ENCODE measurements at regions not wholly inside any gene's neighbourhood (a gene's known extent, or its start where the extent isn't known, plus 50 kb on each side); places are given as distances from the start of the nearest gene placed in this dataset.
A peak's percentile ranks its signal among the peaks of the same experiment; 100 is the strongest.
"Not testable (repeated sequence)": the region's sequence is repeated elsewhere in the genome, so short reads cannot be mapped to it uniquely, and the experiment has no call there.

- no peak for DNase-seq
- intact Hi-C loops (cut with micrococcal nuclease) = no loop called here
- H3K36me3 ChIP-seq (ENCODE audit: insufficient read depth, low read length) = no peaks in the 10 kb centered on the region
Observed at GRCh38 chr9:3740690-3741419, 215.1 kb upstream of the RFX3 start.

GRCh38 chr9:3736161-3736560 lies 210.4 kb upstream of the RFX3 start:
- no peaks in the 10 kb centered on the region for H3K27me3 Mint-ChIP-seq
- H3K9me3 Mint-ChIP-seq = no peaks in the 10 kb centered on the region
- no peak overlapping the region for H3K4me3 Mint-ChIP-seq
- ChIA-PET CTCF (ENCODE audit: partially characterized antibody) (no interaction called here), POLR2A (ENCODE audit: partially characterized antibody) (no interaction called here)
- no peaks in the 10 kb centered on the region for H3K9me3 ChIP-seq (ENCODE audit: control insufficient read depth in 1 of 2, low read length in 2 of 2)
- no peaks in the 10 kb centered on the region for H3K36me3 ChIP-seq (ENCODE audit: insufficient read depth, low read length)
- H3K4me1 Mint-ChIP-seq = peaks cover 5 to 7% (median 6%) of the 10 kb centered on the region in 4 donors
- H3K4me1 ChIP-seq (ENCODE audit: insufficient read depth, low read length) = no peaks in the 10 kb centered on the region
- DNase-seq = no peak
- no peaks in the 10 kb centered on the region for H3K27me3 ChIP-seq (ENCODE audit: insufficient read depth, low read length)
- H3K4me3 ChIP-seq (ENCODE audit: low read length in 2 of 2) = no peak overlapping the region
- no peak overlapping the region for H3K27ac Mint-ChIP-seq
- H3K27ac ChIP-seq (ENCODE audit: low read depth, low read length) = no peak overlapping the region
- intact Hi-C loops (cut with micrococcal nuclease) = loop anchor here (10.0 kb wide), 1 partner anchor 909 kb away; no protein-coding TSS in a partner anchor
- no peaks in the 10 kb centered on the region for H3K36me3 Mint-ChIP-seq

More at GRCh38 chr9:3740690-3741419, 215.1 kb upstream of the RFX3 start:
- no peaks in the 10 kb centered on the region for H3K9me3 Mint-ChIP-seq
- no peaks in the 10 kb centered on the region for H3K36me3 Mint-ChIP-seq
- Histone ChIP-seq H3K9me3 (ENCODE audit: control insufficient read depth in 1 of 2, low read length in 2 of 2) (no peaks in the 10 kb centered on the region), H3K4me1 (ENCODE audit: insufficient read depth, low read length) (no peaks in the 10 kb centered on the region), H3K27ac (ENCODE audit: low read depth, low read length) (no peak overlapping the region), H3K4me3 (ENCODE audit: low read length in 2 of 2) (no peak overlapping the region), H3K27me3 (ENCODE audit: insufficient read depth, low read length) (no peaks in the 10 kb centered on the region)
- ChIA-PET CTCF (ENCODE audit: partially characterized antibody) (no interaction called here), POLR2A (ENCODE audit: partially characterized antibody) (no interaction called here)
- no peak overlapping the region for H3K4me3 Mint-ChIP-seq
- peaks cover 0 to 6% of the 10 kb centered on the region in 2 donors for H3K27me3 Mint-ChIP-seq
- H3K4me1 Mint-ChIP-seq = no peaks in the 10 kb centered on the region
- no peak overlapping the region for H3K27ac Mint-ChIP-seq

- Histone ChIP-seq H3K4me1 (ENCODE audit: insufficient read depth, low read length) (peaks cover 8% of the 10 kb centered on the region), H3K4me3 (ENCODE audit: low read length in 2 of 2) (no peak overlapping the region), H3K36me3 (ENCODE audit: insufficient read depth, low read length) (no peaks in the 10 kb centered on the region), H3K9me3 (ENCODE audit: control insufficient read depth in 1 of 2, low read length in 2 of 2) (no peaks in the 10 kb centered on the region), H3K27ac (ENCODE audit: low read depth, low read length) (no peak overlapping the region), H3K27me3 (ENCODE audit: insufficient read depth, low read length) (no peaks in the 10 kb centered on the region)
- Mint-ChIP-seq H3K27ac (no peak overlapping the region), H3K36me3 (no peaks in the 10 kb centered on the region), H3K4me3 (no peak overlapping the region), H3K4me1 (peaks cover 5 to 12% (median 11%) of the 10 kb centered on the region in 4 donors), H3K27me3 (no peaks in the 10 kb centered on the region), H3K9me3 (no peaks in the 10 kb centered on the region)
- intact Hi-C loops (cut with micrococcal nuclease) = loop anchor here (10.0 kb wide), 1 partner anchor 910 kb away; no protein-coding TSS in a partner anchor
- DNase-seq = no peak
- ChIA-PET POLR2A (ENCODE audit: partially characterized antibody) (no interaction called here), CTCF (ENCODE audit: partially characterized antibody) (interaction anchor here (1.5 kb wide), 1 partner anchor 268 kb away, joined by 3 read pairs; no protein-coding TSS in a partner anchor)
Observed at GRCh38 chr9:3735251-3735650, 209.4 kb upstream of the RFX3 start.

GRCh38 chr9:3733527-3734262 lies 207.9 kb upstream of the RFX3 start:
- POLR2A ChIA-PET (ENCODE audit: partially characterized antibody) = interaction anchor here (1.1 kb wide), 1 partner anchor 207 kb away, joined by 5 read pairs; no protein-coding TSS in a partner anchor
- H3K36me3 Mint-ChIP-seq; H3K27ac ChIP-seq (ENCODE audit: low read depth, low read length); H3K9me3 Mint-ChIP-seq; H3K27ac Mint-ChIP-seq; H3K4me3 ChIP-seq (ENCODE audit: low read length in 2 of 2); DNase-seq; H3K27me3 Mint-ChIP-seq; H3K27me3 ChIP-seq (ENCODE audit: insufficient read depth, low read length); H3K4me3 Mint-ChIP-seq; H3K36me3 ChIP-seq (ENCODE audit: insufficient read depth, low read length); H3K9me3 ChIP-seq (ENCODE audit: control insufficient read depth in 1 of 2, low read length in 2 of 2): not testable (repeated sequence)
- peaks cover 10% of the 10 kb centered on the region for H3K4me1 ChIP-seq (ENCODE audit: insufficient read depth, low read length)
- CTCF ChIA-PET (ENCODE audit: partially characterized antibody) = interaction anchor here (1.2 to 1.5 kb wide), 2 partner anchors 8 to 266 kb away, joined by 3 read pairs; no protein-coding TSS in a partner anchor
- intact Hi-C loops (cut with micrococcal nuclease) = loop anchor here (2.0 to 10.0 kb wide), 6 partner anchors 206 to 911 kb away; partner anchors contain the start of gene RFX3
- peaks cover 5 to 13% (median 12%) of the 10 kb centered on the region in 4 donors for H3K4me1 Mint-ChIP-seq

GRCh38 chr9:3733039-3733408 lies 207.2 kb upstream of the RFX3 start:
- H3K4me3 Mint-ChIP-seq = no peak overlapping the region
- H3K9me3 Mint-ChIP-seq = no peaks in the 10 kb centered on the region
- ChIA-PET CTCF (ENCODE audit: partially characterized antibody) (interaction anchor here (1.2 to 1.7 kb wide), 2 partner anchors 9 to 604 kb away, joined by 3 to 4 read pairs; no protein-coding TSS in a partner anchor), POLR2A (ENCODE audit: partially characterized antibody) (interaction anchor here (1.1 kb wide), 1 partner anchor 206 kb away, joined by 5 read pairs; no protein-coding TSS in a partner anchor)
- no peak overlapping the region for H3K4me3 ChIP-seq (ENCODE audit: low read length in 2 of 2)
- H3K27me3 ChIP-seq (ENCODE audit: insufficient read depth, low read length) = no peaks in the 10 kb centered on the region
- H3K4me1 Mint-ChIP-seq = peaks cover 5 to 13% (median 12%) of the 10 kb centered on the region in 4 donors
- no peak for DNase-seq
- H3K36me3 Mint-ChIP-seq = no peaks in the 10 kb centered on the region
- intact Hi-C loops (cut with micrococcal nuclease) = loop anchor here (2.0 to 10.0 kb wide), 6 partner anchors 206 to 912 kb away; partner anchors contain the start of gene RFX3
- peak overlapping the region in 2 of 7 donors; percentile 52 to 76 for H3K27ac Mint-ChIP-seq
- H3K4me1 ChIP-seq (ENCODE audit: insufficient read depth, low read length) = peaks cover 10% of the 10 kb centered on the region
- no peaks in the 10 kb centered on the region for H3K36me3 ChIP-seq (ENCODE audit: insufficient read depth, low read length)
- H3K27me3 Mint-ChIP-seq = no peaks in the 10 kb centered on the region
- no peak overlapping the region for H3K27ac ChIP-seq (ENCODE audit: low read depth, low read length)
- no peaks in the 10 kb centered on the region for H3K9me3 ChIP-seq (ENCODE audit: control insufficient read depth in 1 of 2, low read length in 2 of 2)

GRCh38 chr9:3732077-3733038 lies 206.6 kb upstream of the RFX3 start:
- H3K4me1 Mint-ChIP-seq = peaks cover 5 to 13% (median 12%) of the 10 kb centered on the region in 4 donors
- H3K9me3 Mint-ChIP-seq = no peaks in the 10 kb centered on the region
- DNase-seq = peak in 4 of 5 donors; percentile 38 to 43 (median 39)
- ChIA-PET CTCF (ENCODE audit: partially characterized antibody) (interaction anchor here (1.2 to 1.7 kb wide), 4 partner anchors 9 to 634 kb away, joined by 3 to 7 read pairs (median 4); no protein-coding TSS in a partner anchor), POLR2A (ENCODE audit: partially characterized antibody) (interaction anchor here (1.1 kb wide), 1 partner anchor 206 kb away, joined by 5 read pairs; no protein-coding TSS in a partner anchor)
- Histone ChIP-seq H3K27ac (ENCODE audit: low read depth, low read length) (no peak overlapping the region), H3K36me3 (ENCODE audit: insufficient read depth, low read length) (no peaks in the 10 kb centered on the region), H3K9me3 (ENCODE audit: control insufficient read depth in 1 of 2, low read length in 2 of 2) (no peaks in the 10 kb centered on the region), H3K4me1 (ENCODE audit: insufficient read depth, low read length) (peaks cover 10% of the 10 kb centered on the region), H3K27me3 (ENCODE audit: insufficient read depth, low read length) (no peaks in the 10 kb centered on the region), H3K4me3 (ENCODE audit: low read length in 2 of 2) (no peak overlapping the region)
- no peaks in the 10 kb centered on the region for H3K36me3 Mint-ChIP-seq
- intact Hi-C loops (cut with micrococcal nuclease) = loop anchor here (1.0 to 10.0 kb wide), 7 partner anchors 205 to 912 kb away; partner anchors contain the start of gene RFX3
- no peaks in the 10 kb centered on the region for H3K27me3 Mint-ChIP-seq
- peak overlapping the region in 4 of 7 donors; percentile 49 to 76 (median 55) for H3K27ac Mint-ChIP-seq
- H3K4me3 Mint-ChIP-seq = peak overlapping the region in 6 of 8 donors; percentile 3 to 72 (median 42)
